IMR-90 (cell line): ENCODE measurements at regions not wholly inside any gene's neighbourhood (a gene's known extent, or its start where the extent isn't known, plus 50 kb on each side); places are given as distances from the start of the nearest gene placed in this dataset.

Experiments
- BHLHE40 ChIP-seq: fragments of 150-350 bp; IDR thresholded peaks from 2 replicates; pipeline ENCODE4 v1.6.1; 2016; ENCODE audit warnings: mild to moderate bottlenecking, low read depth, low read length
- POLR2A ChIP-seq: IDR thresholded peaks from 2 replicates; pipeline ENCODE4 v1.6.1; 2012; ENCODE audit warnings: mild to moderate bottlenecking, low read depth, low read length

DNA sequence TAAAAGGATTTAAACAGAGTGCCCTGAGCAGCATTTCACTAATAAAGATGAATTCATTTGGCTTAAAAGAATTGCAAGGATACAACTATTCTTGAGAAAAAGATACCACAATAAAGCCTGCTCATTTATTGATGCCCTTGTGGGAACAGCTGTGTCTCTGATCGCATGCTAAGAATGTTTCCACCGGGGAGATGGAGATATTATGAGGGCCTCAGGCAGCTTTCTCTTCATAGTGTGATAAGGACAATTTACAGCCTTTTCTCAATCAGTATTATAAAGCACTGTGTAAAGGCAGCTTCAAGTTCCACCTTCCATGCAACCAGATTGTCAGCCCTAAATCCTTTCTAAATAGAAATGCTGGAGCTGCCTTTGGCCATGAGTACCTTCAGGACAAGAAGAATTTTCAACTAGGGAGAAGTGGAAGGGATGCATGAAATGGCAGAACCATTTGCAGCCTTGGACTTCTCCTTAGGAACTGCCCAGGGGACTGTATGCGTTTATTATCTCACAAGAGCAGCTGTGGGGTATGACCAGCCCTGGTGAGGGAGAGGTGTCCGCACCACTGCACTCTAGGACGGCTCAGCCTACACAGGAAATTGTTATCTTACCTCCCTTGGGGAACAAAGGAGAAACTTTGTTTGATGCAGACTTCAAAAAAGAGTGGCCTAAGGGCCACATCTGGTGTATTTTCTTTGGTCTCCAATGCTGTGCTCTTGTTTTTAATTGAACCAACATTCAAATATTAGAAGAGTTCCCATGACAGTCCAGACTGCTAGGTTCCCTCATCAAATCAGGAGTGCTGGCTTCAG lies 116.9 kb upstream of the PCGF5 start:
- no peak for TF ChIP-seq POLR2A
- no peak for TF ChIP-seq BHLHE40
